ENCODE measurements at regions not wholly inside any gene's neighbourhood (a gene's known extent, or its start where the extent isn't known, plus 50 kb on each side); places are given as distances from the start of the nearest gene placed in this dataset.
A peak's percentile ranks its signal among the peaks of the same experiment; 100 is the strongest.

GRCh38 chr14:86770186-86770585 is 1222.8 kb downstream of the GALC start:
- Histone ChIP-seq H2AFZ (no peak overlapping the region), H3K9me2 (ENCODE audit: insufficient read depth) (no peaks in the 10 kb centered on the region), H3K4me1 (ENCODE audit: insufficient read depth) (peaks cover 8% of the 10 kb centered on the region; the same call in 1 of the 2 replicates), H3K27ac (ENCODE audit: low read depth) (no peak overlapping the region), H3K36me3 (ENCODE audit: insufficient read depth) (no peaks in the 10 kb centered on the region), H3K4me3 (no peak overlapping the region), H3K4me2 (no peak overlapping the region), H3K79me2 (replicated peaks; ENCODE audit: insufficient read depth) (no peaks in the 10 kb centered on the region), H3F3A (replicated peaks; ENCODE audit: low read depth) (no peaks in the 10 kb centered on the region), H4K20me1 (replicated peaks; ENCODE audit: insufficient read depth) (no peaks in the 10 kb centered on the region), H3K27me3 (ENCODE audit: insufficient read depth) (no peaks in the 10 kb centered on the region)
- DNase-seq (ENCODE audit: low spot score) (no peak), ATAC-seq (no peak)
- peaks cover 2% of the 10 kb centered on the region for H3K27me3 Mint-ChIP-seq (ENCODE audit: insufficient read depth, low read depth, poor library complexity)
- TF ChIP-seq ZNF462 (CRISPR knock-in tag; IDR thresholded peaks at IDR 0.05) (no peak), NANOG (IDR thresholded peaks at IDR 0.05; ENCODE audit: borderline replicate concordance) (no peak), STAT1 (IDR thresholded peaks at IDR 0.05; ENCODE audit: unreplicated experiment) (no peak), EZH2 (IDR thresholded peaks at IDR 0.05; ENCODE audit: low read depth, unreplicated experiment) (no peak)
- no peak overlapping the region for H3K4me3 Mint-ChIP-seq
- no peak overlapping the region for H3K27ac Mint-ChIP-seq
- H3K9me3 Mint-ChIP-seq = no peaks in the 10 kb centered on the region
- H3K36me3 Mint-ChIP-seq (ENCODE audit: low read depth) = peaks cover under 1% of the 10 kb centered on the region; the same call in 1 of the 3 replicates
- H3K4me1 Mint-ChIP-seq = peaks cover 11% of the 10 kb centered on the region

GRCh38 chr14:86766469-86766868 is 1226.5 kb downstream of the GALC start:
- Histone ChIP-seq H3K27me3 (ENCODE audit: insufficient read depth) (no peaks in the 10 kb centered on the region), H3K9me2 (ENCODE audit: insufficient read depth) (no peaks in the 10 kb centered on the region), H4K20me1 (replicated peaks; ENCODE audit: insufficient read depth) (no peaks in the 10 kb centered on the region), H3F3A (replicated peaks; ENCODE audit: low read depth) (no peaks in the 10 kb centered on the region), H3K4me1 (ENCODE audit: insufficient read depth) (peaks cover 8% of the 10 kb centered on the region; the same call in 1 of the 2 replicates), H3K27ac (ENCODE audit: low read depth) (no peak overlapping the region), H3K36me3 (ENCODE audit: insufficient read depth) (no peaks in the 10 kb centered on the region), H2AFZ (0 out of 2 replicates have a peak overlapping the region, but pooled peaks have one; percentile 66), H3K4me3 (no peak overlapping the region), H3K4me2 (no peak overlapping the region), H3K79me2 (replicated peaks; ENCODE audit: insufficient read depth) (no peaks in the 10 kb centered on the region)
- Mint-ChIP-seq H3K9me3 (no peaks in the 10 kb centered on the region), H3K27ac (peak overlapping the region; percentile 84), H3K36me3 (ENCODE audit: low read depth) (no peaks in the 10 kb centered on the region), H3K4me3 (no peak overlapping the region), H3K27me3 (ENCODE audit: insufficient read depth, low read depth, poor library complexity) (peaks cover 4% of the 10 kb centered on the region), H3K4me1 (peaks cover 11% of the 10 kb centered on the region)
- TF ChIP-seq EZH2phosphoT487 (IDR thresholded peaks at IDR 0.05; ENCODE audit: unreplicated experiment) = no peak
- no peak for ATAC-seq
- no peak for DNase-seq (ENCODE audit: low spot score)

Data from GM23338 (cell line).